Left lung (tissue), 4 donors: ENCODE measurements at regions not wholly inside any gene's neighbourhood (a gene's known extent, or its start where the extent isn't known, plus 50 kb on each side); places are given as distances from the start of the nearest gene placed in this dataset.

Experiments used
- ATAC-seq: fragments of 200-7000 bp; cut with Tn5 transposase; one replicate; pipeline ENCODE4 v1.9.1; 2020; ENCODE audit warnings: moderate library complexity
- DNase-seq, 4 donors: peaks; one replicate each; pipeline ENCODE4 v3.0.0-alpha.2; 2013 to 2020
- H3K27ac ChIP-seq, 2 donors: fragments of 200-600 bp; sonication (generic) in 1 of 2; one replicate each; pipeline versions ENCODE4 v1.5.0 to v1.8.0; 2020 to 2021
- H3K27me3 ChIP-seq, 2 donors: fragments of 200-600 bp; sonication (generic) in 1 of 2; one replicate each; pipeline versions ENCODE4 v1.5.0 to v1.8.0; 2020 to 2021
- H3K36me3 ChIP-seq, 2 donors: fragments of 200-600 bp; sonication (generic) in 1 of 2; one replicate each; pipeline versions ENCODE4 v1.5.0 to v1.8.0; 2020 to 2021
- H3K4me1 ChIP-seq, 2 donors: fragments of 200-600 bp; one replicate each; pipeline ENCODE4 v1.8.0; 2021
- H3K4me3 ChIP-seq, 2 donors: fragments of 200-600 bp; sonication (generic) in 1 of 2; one replicate each; pipeline versions ENCODE4 v1.5.0 to v1.8.0; 2020 to 2021; ENCODE audit warnings: mild to moderate bottlenecking in 1 of 2
- H3K9me3 ChIP-seq, 2 donors: fragments of 200-600 bp; sonication (generic) in 1 of 2; one replicate each; pipeline versions ENCODE4 v1.5.0 to v1.8.0; 2020 to 2021
- CTCF ChIP-seq, 2 donors: fragments of 200-600 bp; sonication (generic) in 1 of 2; IDR thresholded peaks; one replicate each; pipeline versions ENCODE4 v1.5.0 to v1.8.0; 2021; ENCODE audit warnings: antibody characterized with exemption in 2 of 2
- intact Hi-C, 2 donors: fragments of 100-400 bp; cut with DNase I; formaldehyde crosslinking; loops; one replicate each; pipeline versions ENCODE4 v1.11.2 to v1.14.2; 2022
- donor health status: DM: no; HTN: yes; CAD: no.
- donor health status: DM: no; HTN: no; CAD: no.

- Histone ChIP-seq H3K4me1 (no peaks in the 10 kb centered on the region), H3K27me3 (no peaks in the 10 kb centered on the region), H3K9me3 (no peaks in the 10 kb centered on the region), H3K4me3 (no peak overlapping the region), H3K27ac (no peak overlapping the region), H3K36me3 (no peaks in the 10 kb centered on the region)
- no peak for ATAC-seq
- intact Hi-C loops = no loop called here
- no peak for DNase-seq
- no peak for TF ChIP-seq CTCF (IDR thresholded peaks at IDR 0.05)
Observed at GRCh38 chr5:85703296-85703695, 914.4 kb upstream of the COX7C start.

GRCh38 chr5:85709728-85710127, 908.0 kb upstream of the COX7C start:
- no peaks in the 10 kb centered on the region for H3K36me3 ChIP-seq
- intact Hi-C loops = no loop called here
- no peaks in the 10 kb centered on the region for H3K9me3 ChIP-seq
- H3K27me3 ChIP-seq = no peaks in the 10 kb centered on the region
- no peak overlapping the region for H3K27ac ChIP-seq
- H3K4me1 ChIP-seq = no peaks in the 10 kb centered on the region
- TF ChIP-seq CTCF (IDR thresholded peaks at IDR 0.05) = no peak
- DNase-seq (no peak), ATAC-seq (no peak)
- no peak overlapping the region for H3K4me3 ChIP-seq

- no peaks in the 10 kb centered on the region for H3K36me3 ChIP-seq
- ATAC-seq = no peak
- H3K27ac ChIP-seq = no peak overlapping the region
- no peaks in the 10 kb centered on the region for H3K4me1 ChIP-seq
- H3K4me3 ChIP-seq = no peak overlapping the region
- no peak for DNase-seq
- intact Hi-C loops = no loop called here
- TF ChIP-seq CTCF (IDR thresholded peaks at IDR 0.05) = no peak
- H3K9me3 ChIP-seq = peaks cover 0 to 6% of the 10 kb centered on the region in 2 donors
- no peaks in the 10 kb centered on the region for H3K27me3 ChIP-seq
Observed at GRCh38 chr5:85716344-85717202, 901.2 kb upstream of the COX7C start.

- TF ChIP-seq CTCF (IDR thresholded peaks at IDR 0.05) = no peak
- H3K4me3 ChIP-seq = no peak overlapping the region
- no peak for DNase-seq
Observed at GRCh38 chr5:85717203-85717563, 900.6 kb upstream of the COX7C start.

GRCh38 chr5:85732185-85732584, 885.6 kb upstream of the COX7C start:
- peaks cover 0 to 6% of the 10 kb centered on the region in 2 donors for H3K9me3 ChIP-seq
- H3K36me3 ChIP-seq = no peaks in the 10 kb centered on the region
- H3K4me3 ChIP-seq = no peak overlapping the region
- H3K27me3 ChIP-seq = no peaks in the 10 kb centered on the region
- intact Hi-C loops = no loop called here
- no peak for TF ChIP-seq CTCF (IDR thresholded peaks at IDR 0.05)
- ATAC-seq = no peak
- H3K27ac ChIP-seq = no peak overlapping the region
- DNase-seq = no peak
- no peaks in the 10 kb centered on the region for H3K4me1 ChIP-seq

More at GRCh38 chr5:85717203-85717563, 900.6 kb upstream of the COX7C start:
- Histone ChIP-seq H3K27me3 (no peaks in the 10 kb centered on the region), H3K27ac (no peak overlapping the region), H3K4me1 (no peaks in the 10 kb centered on the region), H3K36me3 (no peaks in the 10 kb centered on the region), H3K9me3 (peaks cover 0 to 7% of the 10 kb centered on the region in 2 donors)
- intact Hi-C loops = no loop called here
- no peak for ATAC-seq
